GM12878 (cell line): ENCODE measurements at regions not wholly inside any gene's neighbourhood (a gene's known extent, or its start where the extent isn't known, plus 50 kb on each side); places are given as distances from the start of the nearest gene placed in this dataset.

ENCODE experiments used
- ATAC-seq: fragments of 200-7000 bp; cut with Tn5 transposase; 3 replicates; pipeline ENCODE4 v1.9.1; 2020; ENCODE audit warnings: mild to moderate bottlenecking, moderate library complexity
- BruUV-seq: library from RNA; stranded (reverse); fragments of 400-500 nt; replicated peaks from 2 replicates; lab custom pipeline; 2021; lab: Mats Ljungman, UMichigan
- CTCF ChIA-PET: fragments of 300-600 bp; sonication (Branson Sonifier 250); formaldehyde crosslinking; extraction: SDS; loops from one replicate; lab custom pipeline; 2021; ENCODE audit warnings: inconsistent platforms; lab: Yijun Ruan, JAX
- POLR2A ChIA-PET: fragments of 350-600 bp; formaldehyde crosslinking; extraction: SDS; loops from one replicate; lab custom pipeline; 2021; ENCODE audit warnings: inconsistent platforms; lab: Charles Lee
- RAD21 ChIA-PET: fragments of 300-600 bp; sonication (Branson Sonifier 250); formaldehyde crosslinking; loops from one replicate; lab custom pipeline; 2023; ENCODE audit warnings: antibody characterized with exemption; ENCODE audit not compliant: unreplicated experiment; lab: Charles Lee
- SMC1A ChIA-PET: fragments of 300-600 bp; sonication (Branson Sonifier 250); formaldehyde crosslinking; loops from one replicate; lab custom pipeline; 2023; ENCODE audit not compliant: unreplicated experiment, uncharacterized antibody; lab: Charles Lee
- DNase-seq: peaks from one replicate; pipeline ENCODE4 v3.0.0-alpha.2; 2011; ENCODE audit warnings: low read depth, low spot score
- FAIRE-seq: peaks from 3 replicates; lab custom pipeline; 2011; peaks lifted over from hg19 to GRCh38; lab: Jason Lieb, UNC
- H2AFZ ChIP-seq: 2 replicates; pipeline ENCODE4 v1.6.0; 2011; ENCODE audit warnings: low read depth, low read length, control low read depth; ENCODE audit not compliant: control insufficient read depth
- H3K27ac ChIP-seq: 2 replicates; pipeline ENCODE4 v1.5.1; 2011; ENCODE audit warnings: control low read depth; ENCODE audit not compliant: control insufficient read depth, insufficient read depth
- H3K27me3 ChIP-seq, 2 experiments: replicated peaks in 1 of 2; 2 replicates each; pipeline versions ENCODE4 v1.6.0 to v1.6.1; 2011; ENCODE audit warnings: low read length in 1 of 2; ENCODE audit not compliant: control insufficient read depth in 2 of 2, insufficient read depth in 2 of 2
- H3K36me3 ChIP-seq, 2 experiments: 2 replicates each; pipeline ENCODE4 v1.5.1; 2011; ENCODE audit warnings: low read length in 1 of 2; ENCODE audit not compliant: control insufficient read depth in 2 of 2, insufficient read depth in 2 of 2
- H3K4me1 ChIP-seq: 2 replicates; pipeline ENCODE4 v1.6.1; 2011; ENCODE audit warnings: mild to moderate bottlenecking, low read length, moderate library complexity, mixed read lengths; ENCODE audit not compliant: control insufficient read depth, insufficient read depth
- H3K4me2 ChIP-seq: 2 replicates; pipeline ENCODE4 v1.6.0; 2011; ENCODE audit warnings: control low read depth; ENCODE audit not compliant: control insufficient read depth, insufficient read depth
- H3K4me3 ChIP-seq: fragments of 200-600 bp; sonication (generic); 2 replicates; pipeline ENCODE4 v1.5.1; 2016
- H3K79me2 ChIP-seq: 2 replicates; pipeline ENCODE4 v1.6.0; 2011; ENCODE audit warnings: low read length; ENCODE audit not compliant: control insufficient read depth, insufficient read depth
- H3K9ac ChIP-seq: 2 replicates; pipeline ENCODE4 v1.8.0; 2011; ENCODE audit warnings: low read length, control low read depth, mixed read lengths; ENCODE audit not compliant: control insufficient read depth, insufficient read depth
- H3K9me3 ChIP-seq: replicated peaks from 3 replicates; pipeline ENCODE4 v1.5.1; 2011; ENCODE audit warnings: mild to moderate bottlenecking, low read length; ENCODE audit not compliant: control insufficient read depth, insufficient read depth
- H4K20me1 ChIP-seq: 2 replicates; pipeline ENCODE4 v1.6.0; 2011; ENCODE audit not compliant: control insufficient read depth, insufficient read depth
- ASH2L ChIP-seq: fragments of 300-600, 200-600 bp; sonication (generic); IDR thresholded peaks from 2 replicates; pipeline ENCODE4 v1.6.1; 2017; ENCODE audit warnings: low read depth, mild to moderate bottlenecking, borderline replicate concordance
- BHLHE40 ChIP-seq, 2 experiments: fragments of 450-650 bp in 1 of 2; IDR thresholded peaks; 2 replicates each; pipeline ENCODE4 v1.6.1; 2011 to 2017; ENCODE audit warnings: low read depth in 2 of 2, borderline replicate concordance in 1 of 2, improper control_type of control experiment in 1 of 2, low read length in 1 of 2, mild to moderate bottlenecking in 1 of 2
- CHD1 ChIP-seq: IDR thresholded peaks from 2 replicates; pipeline ENCODE4 v1.6.1; 2012; ENCODE audit warnings: low read depth, low read length, improper control_type of control experiment
- EP300 ChIP-seq, 2 experiments: fragments of 150-350 bp in 1 of 2; IDR thresholded peaks; 2 replicates each; pipeline ENCODE4 v1.6.1; 2011 to 2012; ENCODE audit warnings: low read depth in 2 of 2, low read length in 2 of 2, borderline replicate concordance in 1 of 2, improper control_type of control experiment in 1 of 2, inconsistent platforms in 1 of 2; ENCODE audit not compliant: control insufficient read depth in 1 of 2
- IRF4 ChIP-seq: IDR thresholded peaks from 2 replicates; pipeline ENCODE4 v1.6.1; 2011; ENCODE audit warnings: low read depth, low read length
- JUNB ChIP-seq: IDR thresholded peaks from 2 replicates; pipeline ENCODE4 v1.6.1; 2016; ENCODE audit warnings: antibody characterized with exemption, mild to moderate bottlenecking
- MYC ChIP-seq: IDR thresholded peaks from 2 replicates; pipeline ENCODE4 v1.6.1; 2011; ENCODE audit warnings: mild to moderate bottlenecking, low read length, moderate library complexity, inconsistent platforms; ENCODE audit not compliant: insufficient read depth, insufficient replicate concordance, insufficient read length, severe bottlenecking
- NFXL1 ChIP-seq: fragments of 450-650 bp; IDR thresholded peaks from 2 replicates; pipeline ENCODE4 v1.6.1; 2017; ENCODE audit warnings: antibody characterized with exemption, mild to moderate bottlenecking, borderline replicate concordance
- NR2C1 ChIP-seq: fragments of 450-650 bp; IDR thresholded peaks from 2 replicates; pipeline ENCODE4 v1.6.1; 2017; ENCODE audit warnings: antibody characterized with exemption, mild to moderate bottlenecking, moderate library complexity
- SMARCA5 ChIP-seq: fragments of 450-650 bp; IDR thresholded peaks from 2 replicates; pipeline ENCODE4 v1.6.1; 2017; ENCODE audit warnings: mild to moderate bottlenecking
- TCF12 ChIP-seq: IDR thresholded peaks from 2 replicates; pipeline ENCODE4 v1.6.1; 2011; ENCODE audit warnings: low read depth, mild to moderate bottlenecking, low read length
- ZNF24 ChIP-seq: fragments of 450-650 bp; IDR thresholded peaks from 2 replicates; pipeline ENCODE4 v1.6.1; 2017; ENCODE audit warnings: antibody characterized with exemption, mild to moderate bottlenecking
- ZNF384 ChIP-seq: IDR thresholded peaks from 2 replicates; pipeline ENCODE4 v1.6.1; 2012; ENCODE audit warnings: low read depth, mild to moderate bottlenecking, low read length, improper control_type of control experiment, borderline replicate concordance
- whole genome bisulfite sequencing: methylation state at CpG from one replicate; pipeline ENCODE4 v1.1.6; 2016; ENCODE audit warnings: low lambda C conversion rate; ENCODE audit not compliant: insufficient replicate concordance, insufficient coverage; ENCODE audit errors: missing lambda C conversion rate; 5-methylcytosine and 5-hydroxymethylcytosine counted together
- in situ Hi-C: fragments of 300-500 bp; cut with MboI; formaldehyde crosslinking; loops from 9 replicates; pipeline ENCODE4 v1.14.3; 2018; ENCODE audit warnings: mixed read lengths
- intact Hi-C: fragments of 100-400 bp; cut with micrococcal nuclease; formaldehyde crosslinking; loops from one replicate; pipeline ENCODE4 v1.14.2; 2022; ENCODE audit not compliant: unreplicated experiment
- TF ChIP-seq, protein P1 (sequence below): fragments of 450-650 bp; IDR thresholded peaks from 2 replicates; pipeline ENCODE4 v1.6.1; 2017; ENCODE audit warnings: borderline replicate concordance
- TF ChIP-seq, protein P2 (sequence below): IDR thresholded peaks from 2 replicates; pipeline ENCODE4 v1.6.1; 2011; ENCODE audit warnings: borderline replicate concordance, low read depth, mild to moderate bottlenecking, moderate library complexity, low read length; ENCODE audit not compliant: insufficient read depth, poor library complexity, severe bottlenecking
- TF ChIP-seq, protein P3 (sequence below): fragments of 450-650 bp; IDR thresholded peaks from 2 replicates; pipeline ENCODE4 v1.6.1; 2017; ENCODE audit warnings: low read depth, mild to moderate bottlenecking, moderate library complexity
- TF ChIP-seq, protein P4 (sequence below): fragments of 450-650 bp; conservative IDR thresholded peaks from 2 replicates; pipeline ENCODE4 v1.6.1; 2017; ENCODE audit warnings: mild to moderate bottlenecking, moderate library complexity

GRCh38 chr19:30621326-30621920, 249.2 kb downstream of the ZNF536 start:
- CTCF ChIA-PET, result no interaction called here

More at GRCh38 chr19:30621326-30621920, 249.2 kb downstream of the ZNF536 start:
- H3K9ac ChIP-seq, result no peak overlapping the region
- H3K27me3 ChIP-seq, result no peaks in the 10 kb centered on the region
- TF ChIP-seq, protein P1, sequence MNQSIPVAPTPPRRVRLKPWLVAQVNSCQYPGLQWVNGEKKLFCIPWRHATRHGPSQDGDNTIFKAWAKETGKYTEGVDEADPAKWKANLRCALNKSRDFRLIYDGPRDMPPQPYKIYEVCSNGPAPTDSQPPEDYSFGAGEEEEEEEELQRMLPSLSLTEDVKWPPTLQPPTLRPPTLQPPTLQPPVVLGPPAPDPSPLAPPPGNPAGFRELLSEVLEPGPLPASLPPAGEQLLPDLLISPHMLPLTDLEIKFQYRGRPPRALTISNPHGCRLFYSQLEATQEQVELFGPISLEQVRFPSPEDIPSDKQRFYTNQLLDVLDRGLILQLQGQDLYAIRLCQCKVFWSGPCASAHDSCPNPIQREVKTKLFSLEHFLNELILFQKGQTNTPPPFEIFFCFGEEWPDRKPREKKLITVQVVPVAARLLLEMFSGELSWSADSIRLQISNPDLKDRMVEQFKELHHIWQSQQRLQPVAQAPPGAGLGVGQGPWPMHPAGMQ, result no peak
- TF ChIP-seq JUNB (no peak), MYC (no peak), NFXL1 (no peak), SMARCA5 (no peak), TCF12 (no peak), ZNF384 (no peak), ASH2L (no peak), NR2C1 (no peak), ZNF24 (no peak), BHLHE40 (IDR thresholded peaks at IDR 0.05; ENCODE audit: borderline replicate concordance in 1 of 2, low read depth in 2 of 2, low read length in 1 of 2) (no peak), EP300 (IDR thresholded peaks at IDR 0.05; ENCODE audit: borderline replicate concordance in 1 of 2, control insufficient read depth in 1 of 2, low read depth in 2 of 2, low read length in 2 of 2) (no peak), IRF4 (no peak), CHD1 (no peak)
- TF ChIP-seq, protein P2, sequence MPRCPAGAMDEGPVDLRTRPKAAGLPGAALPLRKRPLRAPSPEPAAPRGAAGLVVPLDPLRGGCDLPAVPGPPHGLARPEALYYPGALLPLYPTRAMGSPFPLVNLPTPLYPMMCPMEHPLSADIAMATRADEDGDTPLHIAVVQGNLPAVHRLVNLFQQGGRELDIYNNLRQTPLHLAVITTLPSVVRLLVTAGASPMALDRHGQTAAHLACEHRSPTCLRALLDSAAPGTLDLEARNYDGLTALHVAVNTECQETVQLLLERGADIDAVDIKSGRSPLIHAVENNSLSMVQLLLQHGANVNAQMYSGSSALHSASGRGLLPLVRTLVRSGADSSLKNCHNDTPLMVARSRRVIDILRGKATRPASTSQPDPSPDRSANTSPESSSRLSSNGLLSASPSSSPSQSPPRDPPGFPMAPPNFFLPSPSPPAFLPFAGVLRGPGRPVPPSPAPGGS, result no peak
- TF ChIP-seq, protein P3, sequence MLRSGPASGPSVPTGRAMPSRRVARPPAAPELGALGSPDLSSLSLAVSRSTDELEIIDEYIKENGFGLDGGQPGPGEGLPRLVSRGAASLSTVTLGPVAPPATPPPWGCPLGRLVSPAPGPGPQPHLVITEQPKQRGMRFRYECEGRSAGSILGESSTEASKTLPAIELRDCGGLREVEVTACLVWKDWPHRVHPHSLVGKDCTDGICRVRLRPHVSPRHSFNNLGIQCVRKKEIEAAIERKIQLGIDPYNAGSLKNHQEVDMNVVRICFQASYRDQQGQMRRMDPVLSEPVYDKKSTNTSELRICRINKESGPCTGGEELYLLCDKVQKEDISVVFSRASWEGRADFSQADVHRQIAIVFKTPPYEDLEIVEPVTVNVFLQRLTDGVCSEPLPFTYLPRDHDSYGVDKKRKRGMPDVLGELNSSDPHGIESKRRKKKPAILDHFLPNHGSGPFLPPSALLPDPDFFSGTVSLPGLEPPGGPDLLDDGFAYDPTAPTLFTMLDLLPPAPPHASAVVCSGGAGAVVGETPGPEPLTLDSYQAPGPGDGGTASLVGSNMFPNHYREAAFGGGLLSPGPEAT, result no peak
- TF ChIP-seq, protein P4, sequence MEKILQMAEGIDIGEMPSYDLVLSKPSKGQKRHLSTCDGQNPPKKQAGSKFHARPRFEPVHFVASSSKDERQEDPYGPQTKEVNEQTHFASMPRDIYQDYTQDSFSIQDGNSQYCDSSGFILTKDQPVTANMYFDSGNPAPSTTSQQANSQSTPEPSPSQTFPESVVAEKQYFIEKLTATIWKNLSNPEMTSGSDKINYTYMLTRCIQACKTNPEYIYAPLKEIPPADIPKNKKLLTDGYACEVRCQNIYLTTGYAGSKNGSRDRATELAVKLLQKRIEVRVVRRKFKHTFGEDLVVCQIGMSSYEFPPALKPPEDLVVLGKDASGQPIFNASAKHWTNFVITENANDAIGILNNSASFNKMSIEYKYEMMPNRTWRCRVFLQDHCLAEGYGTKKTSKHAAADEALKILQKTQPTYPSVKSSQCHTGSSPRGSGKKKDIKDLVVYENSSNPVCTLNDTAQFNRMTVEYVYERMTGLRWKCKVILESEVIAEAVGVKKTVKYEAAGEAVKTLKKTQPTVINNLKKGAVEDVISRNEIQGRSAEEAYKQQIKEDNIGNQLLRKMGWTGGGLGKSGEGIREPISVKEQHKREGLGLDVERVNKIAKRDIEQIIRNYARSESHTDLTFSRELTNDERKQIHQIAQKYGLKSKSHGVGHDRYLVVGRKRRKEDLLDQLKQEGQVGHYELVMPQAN, result no peak
- TF ChIP-seq, all 136 proteins: peak for 0
- no peak for FAIRE-seq
- BruUV-seq, result no TSS peak
- Histone ChIP-seq H3K27ac (no peak overlapping the region), H2AFZ (no peak overlapping the region), H4K20me1 (no peaks in the 10 kb centered on the region), H3K79me2 (no peaks in the 10 kb centered on the region), H3K9me3 (no peaks in the 10 kb centered on the region; the same call in 2 of the 3 replicates), H3K4me3 (no peak overlapping the region), H3K4me2 (no peak overlapping the region), H3K36me3 (no peaks in the 10 kb centered on the region), H3K4me1 (no peaks in the 10 kb centered on the region)
- ChIA-PET RAD21 (no interaction called here), POLR2A (no interaction called here), SMC1A (no interaction called here)
- in situ Hi-C loops, result no loop called here
- WGBS, result 26% methylated on average over 8 of the region's 8 CpGs
- intact Hi-C loops, result no loop called here
- no peak for DNase-seq
- no peak for ATAC-seq
